ENCODE measurements at regions not wholly inside any gene's neighbourhood (a gene's known extent, or its start where the extent isn't known, plus 50 kb on each side); places are given as distances from the start of the nearest gene placed in this dataset.
A peak's percentile ranks its signal among the peaks of the same experiment; 100 is the strongest.

GRCh38 chr1:187383366-187383765 is 554.6 kb downstream of the PLA2G4A start:
- H3K36me3 ChIP-seq (ENCODE audit: control insufficient read depth in 4 of 4, insufficient read depth in 4 of 4, low read length in 4 of 4) = no peaks in the 10 kb centered on the region
- H3K4me3 ChIP-seq = no peak overlapping the region
- H3K27me3 ChIP-seq (ENCODE audit: control insufficient read depth in 3 of 3, insufficient read depth in 3 of 3, low read length in 2 of 3) = no peaks in the 10 kb centered on the region
- 70 to 80% methylated on average over 3 of the region's 3 CpGs for WGBS, 2 donors
- H3K9ac ChIP-seq (ENCODE audit: insufficient read depth in 1 of 2, low read length in 2 of 2) = no peak overlapping the region
- H3K4me1 ChIP-seq (ENCODE audit: control insufficient read depth in 5 of 5, insufficient read depth in 5 of 5, low read length in 5 of 5) = no peaks in the 10 kb centered on the region
- no peak for ATAC-seq (ENCODE audit: insufficient read depth, low FRiP score)
- H3K27ac ChIP-seq (ENCODE audit: low read depth in 1 of 2, low read length in 1 of 2) = no peak overlapping the region
- DNase-seq = no peak
- TF ChIP-seq, protein P1, sequence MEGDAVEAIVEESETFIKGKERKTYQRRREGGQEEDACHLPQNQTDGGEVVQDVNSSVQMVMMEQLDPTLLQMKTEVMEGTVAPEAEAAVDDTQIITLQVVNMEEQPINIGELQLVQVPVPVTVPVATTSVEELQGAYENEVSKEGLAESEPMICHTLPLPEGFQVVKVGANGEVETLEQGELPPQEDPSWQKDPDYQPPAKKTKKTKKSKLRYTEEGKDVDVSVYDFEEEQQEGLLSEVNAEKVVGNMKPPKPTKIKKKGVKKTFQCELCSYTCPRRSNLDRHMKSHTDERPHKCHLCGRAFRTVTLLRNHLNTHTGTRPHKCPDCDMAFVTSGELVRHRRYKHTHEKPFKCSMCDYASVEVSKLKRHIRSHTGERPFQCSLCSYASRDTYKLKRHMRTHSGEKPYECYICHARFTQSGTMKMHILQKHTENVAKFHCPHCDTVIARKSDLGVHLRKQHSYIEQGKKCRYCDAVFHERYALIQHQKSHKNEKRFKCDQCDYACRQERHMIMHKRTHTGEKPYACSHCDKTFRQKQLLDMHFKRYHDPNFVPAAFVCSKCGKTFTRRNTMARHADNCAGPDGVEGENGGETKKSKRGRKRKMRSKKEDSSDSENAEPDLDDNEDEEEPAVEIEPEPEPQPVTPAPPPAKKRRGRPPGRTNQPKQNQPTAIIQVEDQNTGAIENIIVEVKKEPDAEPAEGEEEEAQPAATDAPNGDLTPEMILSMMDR (IDR thresholded peaks at IDR 0.05; ENCODE audit: control extremely low read depth, extremely low read depth) = no peak
- peaks cover 0 to 2% (median 0%) of the 10 kb centered on the region in 4 donors for H3K9me3 ChIP-seq (ENCODE audit: control insufficient read depth in 4 of 4, insufficient read depth in 3 of 4, low read length in 3 of 4)

DNA sequence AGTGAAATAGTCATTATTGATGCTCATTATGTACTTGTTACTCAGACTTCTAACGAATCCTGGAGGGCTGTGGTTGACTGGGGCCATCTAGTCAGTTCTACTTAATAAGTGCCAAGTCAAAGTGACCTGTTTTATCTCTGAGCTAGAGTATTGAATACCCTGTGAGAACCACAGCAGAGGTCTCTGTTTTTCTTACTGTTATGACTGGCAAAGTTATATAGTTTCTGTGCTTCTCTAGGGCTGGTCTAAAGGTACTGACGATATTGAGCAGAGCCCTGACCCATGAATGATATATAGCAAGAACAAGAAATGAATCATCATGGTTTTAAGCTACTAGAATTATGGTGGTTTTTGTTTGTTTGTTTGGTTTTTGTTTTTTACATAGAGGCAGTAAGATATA is 555.8 kb downstream of the PLA2G4A start:
- Histone ChIP-seq H3K36me3 (ENCODE audit: control insufficient read depth in 4 of 4, insufficient read depth in 4 of 4, low read length in 4 of 4) (no peaks in the 10 kb centered on the region), H3K27ac (ENCODE audit: low read depth in 1 of 2, low read length in 1 of 2) (no peak overlapping the region), H3K9me3 (ENCODE audit: control insufficient read depth in 4 of 4, insufficient read depth in 3 of 4, low read length in 3 of 4) (peaks cover 0 to 2% (median 0%) of the 10 kb centered on the region in 4 donors), H3K27me3 (ENCODE audit: control insufficient read depth in 3 of 3, insufficient read depth in 3 of 3, low read length in 2 of 3) (no peaks in the 10 kb centered on the region), H3K4me3 (no peak overlapping the region), H3K9ac (ENCODE audit: insufficient read depth in 1 of 2, low read length in 2 of 2) (no peak overlapping the region), H3K4me1 (ENCODE audit: control insufficient read depth in 5 of 5, insufficient read depth in 5 of 5, low read length in 5 of 5) (no peaks in the 10 kb centered on the region)
- TF ChIP-seq, protein P1 (IDR thresholded peaks at IDR 0.05; ENCODE audit: control extremely low read depth, extremely low read depth) = no peak
- DNase-seq = no peak
- no peak for ATAC-seq (ENCODE audit: insufficient read depth, low FRiP score)
- WGBS, 2 donors = 69 to 77% methylated on average over 2 of the region's 2 CpGs

DNA sequence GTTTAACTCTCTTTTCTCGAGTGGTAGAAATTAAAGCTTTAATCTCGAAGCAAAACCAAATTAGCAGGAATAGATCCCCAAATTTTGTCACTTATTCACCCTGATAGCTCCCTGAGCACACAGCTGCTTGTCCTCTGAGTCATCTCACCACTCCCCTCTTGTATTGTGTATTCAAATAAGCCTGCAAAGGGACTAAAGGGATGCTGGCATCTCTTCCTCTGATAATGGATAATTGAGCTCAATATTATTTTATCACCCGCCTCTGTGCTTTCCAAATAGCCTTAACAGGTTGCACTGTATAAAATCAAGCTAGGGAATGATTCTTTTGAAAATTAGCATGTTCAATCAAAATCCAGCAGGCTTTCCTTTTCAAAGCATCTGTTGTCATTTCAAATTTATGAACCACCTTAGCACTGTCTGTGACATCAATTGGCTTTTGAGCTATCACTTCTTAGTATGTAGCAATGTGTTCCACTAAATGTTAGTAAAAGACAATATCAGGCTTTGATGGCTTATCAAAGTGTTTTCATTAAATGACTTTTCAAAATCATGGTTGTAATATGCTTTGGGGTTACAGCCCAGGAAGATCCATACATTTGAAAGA is 561.6 kb downstream of the PLA2G4A start:
- no peak overlapping the region for H3K9ac ChIP-seq (ENCODE audit: insufficient read depth in 1 of 2, low read length in 2 of 2)
- peaks cover 0 to 2% (median 0%) of the 10 kb centered on the region in 4 donors for H3K9me3 ChIP-seq (ENCODE audit: control insufficient read depth in 4 of 4, insufficient read depth in 3 of 4, low read length in 3 of 4)
- H3K36me3 ChIP-seq (ENCODE audit: control insufficient read depth in 4 of 4, insufficient read depth in 4 of 4, low read length in 4 of 4) = no peaks in the 10 kb centered on the region
- no peak for DNase-seq
- H3K4me1 ChIP-seq (ENCODE audit: control insufficient read depth in 5 of 5, insufficient read depth in 5 of 5, low read length in 5 of 5) = no peaks in the 10 kb centered on the region
- H3K27ac ChIP-seq (ENCODE audit: low read depth in 1 of 2, low read length in 1 of 2) = no peak overlapping the region
- WGBS, 2 donors = 70 to 80% methylated on average over 3 of the region's 3 CpGs
- no peaks in the 10 kb centered on the region for H3K27me3 ChIP-seq (ENCODE audit: control insufficient read depth in 3 of 3, insufficient read depth in 3 of 3, low read length in 2 of 3)
- H3K4me3 ChIP-seq = no peak overlapping the region
- no peak for ATAC-seq (ENCODE audit: insufficient read depth, low FRiP score)
- TF ChIP-seq, protein P1 (IDR thresholded peaks at IDR 0.05; ENCODE audit: control extremely low read depth, extremely low read depth) = no peak

DNA sequence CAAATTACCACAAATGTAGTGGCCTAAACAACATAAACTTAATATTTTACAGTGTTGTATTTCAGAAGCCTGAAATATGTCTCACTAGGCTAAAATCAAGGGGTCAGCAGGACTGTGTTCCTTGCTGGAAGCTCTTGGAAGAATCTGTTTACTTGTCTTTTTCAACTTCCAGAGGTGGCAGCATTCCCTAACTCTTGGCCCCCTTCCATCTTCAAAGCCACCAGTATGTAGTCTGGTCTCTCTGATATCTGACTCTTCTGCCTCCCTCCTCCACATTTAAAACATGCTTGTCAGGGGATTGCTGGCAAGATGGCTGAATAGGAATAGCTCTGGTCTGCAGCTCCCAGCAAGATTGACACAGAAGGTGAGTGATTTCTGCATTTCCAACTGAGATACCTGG is 567.5 kb downstream of the PLA2G4A start:
- Histone ChIP-seq H3K27ac (ENCODE audit: low read depth in 1 of 2, low read length in 1 of 2) (no peak overlapping the region), H3K9me3 (ENCODE audit: control insufficient read depth in 4 of 4, insufficient read depth in 3 of 4, low read length in 3 of 4) (no peaks in the 10 kb centered on the region), H3K4me3 (no peak overlapping the region), H3K9ac (ENCODE audit: insufficient read depth in 1 of 2, low read length in 2 of 2) (no peak overlapping the region), H3K36me3 (ENCODE audit: control insufficient read depth in 4 of 4, insufficient read depth in 4 of 4, low read length in 4 of 4) (no peaks in the 10 kb centered on the region), H3K27me3 (ENCODE audit: control insufficient read depth in 3 of 3, insufficient read depth in 3 of 3, low read length in 2 of 3) (no peaks in the 10 kb centered on the region), H3K4me1 (ENCODE audit: control insufficient read depth in 5 of 5, insufficient read depth in 5 of 5, low read length in 5 of 5) (no peaks in the 10 kb centered on the region)
- TF ChIP-seq, protein P1 (IDR thresholded peaks at IDR 0.05; ENCODE audit: control extremely low read depth, extremely low read depth) = no peak
- DNase-seq (peak; percentile 28 to 44 (median 30)), ATAC-seq (ENCODE audit: insufficient read depth, low FRiP score) (no peak)
